ENCODE measurements at regions not wholly inside any gene's neighbourhood (a gene's known extent, or its start where the extent isn't known, plus 50 kb on each side); places are given as distances from the start of the nearest gene placed in this dataset.

- intact Hi-C loops (cut with micrococcal nuclease): no loop called here
- H4K20me1 ChIP-seq (ENCODE audit: control insufficient read depth, insufficient read depth, low read length, poor library complexity, severe bottlenecking): no peaks in the 10 kb centered on the region
- H3K4me2 ChIP-seq (replicated peaks; ENCODE audit: low read depth, low read length, poor library complexity, severe bottlenecking): no peak overlapping the region
- H3K36me3 ChIP-seq (replicated peaks in 1 of 2; ENCODE audit: control extremely low read depth in 1 of 2, control insufficient read depth in 1 of 2, extremely low read depth in 1 of 2, insufficient read depth in 2 of 2, low read length in 1 of 2): no peaks in the 10 kb centered on the region
- Mint-ChIP-seq H3K27ac (no peak overlapping the region), H3K4me1 (no peaks in the 10 kb centered on the region), H3K9me3 (ENCODE audit: insufficient read depth) (no peaks in the 10 kb centered on the region), H3K27me3 (no peaks in the 10 kb centered on the region), H3K4me3 (no peak overlapping the region)
- POLR2A ChIA-PET: no interaction called here
- CTCF ChIA-PET: no interaction called here
- ATAC-seq (ENCODE audit: low read depth) (no peak), DNase-seq (no peak)
- no peaks in the 10 kb centered on the region for H3K27me3 ChIP-seq (replicated peaks in 1 of 4; ENCODE audit: control extremely low read depth in 1 of 4, control insufficient read depth in 3 of 4, insufficient read depth in 4 of 4, low read length in 3 of 4)
- no peak overlapping the region for H3K27ac ChIP-seq (ENCODE audit: low read length in 2 of 2)
- 100% methylated on average over 3 of the region's 3 CpGs for WGBS (ENCODE audit: insufficient coverage)
- H3K9ac ChIP-seq (ENCODE audit: low read length): no peak overlapping the region
- no peaks in the 10 kb centered on the region for H3K79me2 ChIP-seq (ENCODE audit: control insufficient read depth, insufficient read depth, low read length)
- H3K4me1 ChIP-seq (ENCODE audit: control insufficient read depth in 2 of 2, insufficient read depth in 2 of 2, low read length in 2 of 2): no peaks in the 10 kb centered on the region
- H2AFZ ChIP-seq (ENCODE audit: insufficient read depth, low read depth, low read length, poor library complexity, severe bottlenecking): no peak overlapping the region
- no peak overlapping the region for H3K4me3 ChIP-seq (ENCODE audit: control extremely low read depth in 1 of 5, extremely low read depth in 1 of 5, insufficient read depth in 1 of 5, low read depth in 2 of 5, low read length in 4 of 5)
- H3K9me3 ChIP-seq (ENCODE audit: control extremely low read depth in 1 of 3, control insufficient read depth in 2 of 3, insufficient read depth in 1 of 3, low read length in 2 of 3): no peaks in the 10 kb centered on the region
- no peak for TF ChIP-seq EZH2 (IDR thresholded peaks at IDR 0.05; ENCODE audit: borderline replicate concordance, insufficient read depth, low read depth, low read length, poor library complexity, severe bottlenecking)
- TF ChIP-seq CTCF (IDR thresholded peaks at IDR 0.05): no peak
Measured at GRCh38 chr2:156659694-156660093, 223.5 kb downstream of the GPD2 start.

GRCh38 chr2:156663757-156664409, 227.7 kb downstream of the GPD2 start:
- H3K9me3 ChIP-seq (ENCODE audit: control extremely low read depth in 1 of 3, control insufficient read depth in 2 of 3, insufficient read depth in 1 of 3, low read length in 2 of 3): no peaks in the 10 kb centered on the region
- ChIA-PET POLR2A (no interaction called here), CTCF (no interaction called here)
- no peak overlapping the region for H3K4me3 Mint-ChIP-seq
- H3K4me1 ChIP-seq (ENCODE audit: control insufficient read depth in 2 of 2, insufficient read depth in 2 of 2, low read length in 2 of 2): no peaks in the 10 kb centered on the region
- peaks cover 6% of the 10 kb centered on the region for H3K9me3 Mint-ChIP-seq (ENCODE audit: insufficient read depth)
- no peaks in the 10 kb centered on the region for H3K27me3 ChIP-seq (replicated peaks in 1 of 4; ENCODE audit: control extremely low read depth in 1 of 4, control insufficient read depth in 3 of 4, insufficient read depth in 4 of 4, low read length in 3 of 4)
- no peaks in the 10 kb centered on the region for H3K79me2 ChIP-seq (ENCODE audit: control insufficient read depth, insufficient read depth, low read length)
- no peak overlapping the region for H3K9ac ChIP-seq (ENCODE audit: low read length)
- no peak overlapping the region for H3K27ac Mint-ChIP-seq
- H3K4me2 ChIP-seq (replicated peaks; ENCODE audit: low read depth, low read length, poor library complexity, severe bottlenecking): no peak overlapping the region
- H3K36me3 ChIP-seq (replicated peaks in 1 of 2; ENCODE audit: control extremely low read depth in 1 of 2, control insufficient read depth in 1 of 2, extremely low read depth in 1 of 2, insufficient read depth in 2 of 2, low read length in 1 of 2): no peaks in the 10 kb centered on the region
- H3K27me3 Mint-ChIP-seq: peaks cover 2% of the 10 kb centered on the region
- no CpG with 5 or more reads among the region's 1 CpG for WGBS (ENCODE audit: insufficient coverage)
- H3K4me1 Mint-ChIP-seq: no peaks in the 10 kb centered on the region
- no peak overlapping the region for H3K4me3 ChIP-seq (ENCODE audit: control extremely low read depth in 1 of 5, extremely low read depth in 1 of 5, insufficient read depth in 1 of 5, low read depth in 2 of 5, low read length in 4 of 5)
- no peaks in the 10 kb centered on the region for H4K20me1 ChIP-seq (ENCODE audit: control insufficient read depth, insufficient read depth, low read length, poor library complexity, severe bottlenecking)
- TF ChIP-seq EZH2 (IDR thresholded peaks at IDR 0.05; ENCODE audit: borderline replicate concordance, insufficient read depth, low read depth, low read length, poor library complexity, severe bottlenecking): no peak
- no peak for TF ChIP-seq CTCF (IDR thresholded peaks at IDR 0.05)
- no peak overlapping the region for H3K27ac ChIP-seq (ENCODE audit: low read length in 2 of 2)
- ATAC-seq (ENCODE audit: low read depth): no peak
- intact Hi-C loops (cut with micrococcal nuclease): no loop called here
- no peak overlapping the region for H2AFZ ChIP-seq (ENCODE audit: insufficient read depth, low read depth, low read length, poor library complexity, severe bottlenecking)
- no peak for DNase-seq

Measured in B cell (primary cell).